ENCODE measurements at regions not wholly inside any gene's neighbourhood (a gene's known extent, or its start where the extent isn't known, plus 50 kb on each side); places are given as distances from the start of the nearest gene placed in this dataset.

GRCh38 chr13:34034411-34034810 lies 216.5 kb downstream of the RFC3 start:
- H2BK20ac ChIP-seq (ENCODE audit: low read depth, low read length, poor library complexity, severe bottlenecking), result no peak overlapping the region
- Mint-ChIP-seq H3K9me3 (no peaks in the 10 kb centered on the region; a peak in 2 of 5 replicates), H3K36me3 (ENCODE audit: insufficient read depth in 1 of 3, low read depth in 3 of 3) (no peaks in the 10 kb centered on the region; a peak in 1 of 7 replicates), H3K27me3 (ENCODE audit: low read depth) (no peaks in the 10 kb centered on the region), H3K4me3 (no peak overlapping the region), H3K27ac (no peak overlapping the region), H3K4me1 (peaks cover 15 to 17% of the 10 kb centered on the region in 2 experiments)
- no peak overlapping the region for H4K8ac ChIP-seq (replicated peaks; ENCODE audit: insufficient read length, low read depth, low read length)
- no peak overlapping the region for H3K4me2 ChIP-seq (ENCODE audit: insufficient read depth, insufficient read length, low read length)
- H4K20me1 ChIP-seq (ENCODE audit: control insufficient read depth, insufficient read depth, insufficient read length), result no peaks in the 10 kb centered on the region
- no peaks in the 10 kb centered on the region for H3K23me2 ChIP-seq (ENCODE audit: insufficient read length, low read depth, low read length, poor library complexity, severe bottlenecking)
- H3K27ac ChIP-seq (ENCODE audit: insufficient read length, low read depth, low read length), result no peak overlapping the region
- no peaks in the 10 kb centered on the region for H3K79me2 ChIP-seq (ENCODE audit: insufficient read depth, low read length)
- no peak overlapping the region for H3T11ph ChIP-seq (ENCODE audit: low read length)
- H2BK120ac ChIP-seq (ENCODE audit: low read depth, low read length, poor library complexity, severe bottlenecking), result no peak overlapping the region
- H2BK5ac ChIP-seq (ENCODE audit: insufficient read length, low read length), result no peak overlapping the region
- H3K79me1 ChIP-seq (ENCODE audit: insufficient read depth, low read depth, low read length, poor library complexity, severe bottlenecking), result no peaks in the 10 kb centered on the region
- H2AK5ac ChIP-seq (ENCODE audit: insufficient read length, low read length), result no peak overlapping the region
- H3K9me3 ChIP-seq (ENCODE audit: control insufficient read depth, low read depth, low read length), result no peaks in the 10 kb centered on the region
- H3K56ac ChIP-seq (ENCODE audit: insufficient read length, low read depth, low read length), result no peak overlapping the region
- H3K27me3 ChIP-seq (ENCODE audit: insufficient read depth, low read length), result no peaks in the 10 kb centered on the region
- DNase-seq, result no peak
- no peak overlapping the region for H2BK12ac ChIP-seq (ENCODE audit: insufficient read length, low read depth, low read length)
- H3K14ac ChIP-seq (ENCODE audit: insufficient read depth, low read length), result no peak overlapping the region
- H4K5ac ChIP-seq (ENCODE audit: insufficient read length, low read depth, low read length), result no peak overlapping the region
- TF ChIP-seq CTCF (conservative IDR thresholded peaks at IDR 0.05), result no peak
- no CpG with 5 or more reads among the region's 5 CpGs for WGBS (ENCODE audit: extremely low coverage, insufficient read length, low lambda C conversion rate)
- no peak overlapping the region for H2BK15ac ChIP-seq (ENCODE audit: low read depth, low read length)
- no peak overlapping the region for H3K9ac ChIP-seq (ENCODE audit: extremely low read depth, insufficient read length, low read length)
- H2AFZ ChIP-seq (ENCODE audit: low read length), result no peak overlapping the region
- H4K91ac ChIP-seq (ENCODE audit: insufficient read length, low read depth, low read length), result no peak overlapping the region
- H3K4ac ChIP-seq (ENCODE audit: low read depth, low read length), result no peak overlapping the region
- H3K23ac ChIP-seq (ENCODE audit: insufficient read length, low read depth, low read length), result no peak overlapping the region
- no peaks in the 10 kb centered on the region for H3K4me1 ChIP-seq (ENCODE audit: insufficient read depth, low read length)
- no peak overlapping the region for H3K18ac ChIP-seq (ENCODE audit: insufficient read length, low read depth, low read length)

Measured in H9 (cell line).